ENCODE measurements at regions not wholly inside any gene's neighbourhood (a gene's known extent, or its start where the extent isn't known, plus 50 kb on each side); places are given as distances from the start of the nearest gene placed in this dataset.

DNA sequence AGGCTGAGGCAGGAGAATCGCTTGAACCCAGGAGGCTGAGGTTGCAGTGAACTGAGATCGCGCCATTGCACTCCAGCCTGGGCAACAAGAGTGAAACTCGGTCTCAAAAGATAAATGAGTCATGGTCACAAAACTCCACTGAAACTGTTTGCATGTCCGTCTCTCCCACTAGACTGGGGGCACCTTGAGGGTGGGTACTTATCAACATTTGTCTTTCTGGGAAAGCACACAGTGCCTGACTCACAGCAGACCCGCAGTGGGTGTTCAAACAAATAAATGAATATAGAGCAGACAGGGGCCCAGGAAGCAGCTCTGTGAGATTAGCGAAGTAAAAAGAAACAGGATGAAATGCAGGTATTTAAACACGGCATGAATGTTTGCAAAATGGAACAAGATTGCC, 211.1 kb upstream of the GATA6 start (continued):
- no peak for TF ChIP-seq NR2F2 (IDR thresholded peaks at IDR 0.05; ENCODE audit: borderline replicate concordance, low read depth)
- TF ChIP-seq, protein P1, sequence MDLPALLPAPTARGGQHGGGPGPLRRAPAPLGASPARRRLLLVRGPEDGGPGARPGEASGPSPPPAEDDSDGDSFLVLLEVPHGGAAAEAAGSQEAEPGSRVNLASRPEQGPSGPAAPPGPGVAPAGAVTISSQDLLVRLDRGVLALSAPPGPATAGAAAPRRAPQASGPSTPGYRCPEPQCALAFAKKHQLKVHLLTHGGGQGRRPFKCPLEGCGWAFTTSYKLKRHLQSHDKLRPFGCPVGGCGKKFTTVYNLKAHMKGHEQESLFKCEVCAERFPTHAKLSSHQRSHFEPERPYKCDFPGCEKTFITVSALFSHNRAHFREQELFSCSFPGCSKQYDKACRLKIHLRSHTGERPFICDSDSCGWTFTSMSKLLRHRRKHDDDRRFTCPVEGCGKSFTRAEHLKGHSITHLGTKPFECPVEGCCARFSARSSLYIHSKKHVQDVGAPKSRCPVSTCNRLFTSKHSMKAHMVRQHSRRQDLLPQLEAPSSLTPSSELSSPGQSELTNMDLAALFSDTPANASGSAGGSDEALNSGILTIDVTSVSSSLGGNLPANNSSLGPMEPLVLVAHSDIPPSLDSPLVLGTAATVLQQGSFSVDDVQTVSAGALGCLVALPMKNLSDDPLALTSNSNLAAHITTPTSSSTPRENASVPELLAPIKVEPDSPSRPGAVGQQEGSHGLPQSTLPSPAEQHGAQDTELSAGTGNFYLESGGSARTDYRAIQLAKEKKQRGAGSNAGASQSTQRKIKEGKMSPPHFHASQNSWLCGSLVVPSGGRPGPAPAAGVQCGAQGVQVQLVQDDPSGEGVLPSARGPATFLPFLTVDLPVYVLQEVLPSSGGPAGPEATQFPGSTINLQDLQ (CRISPR knock-in tag; IDR thresholded peaks at IDR 0.05): no peak
- TF ChIP-seq, protein P2, sequence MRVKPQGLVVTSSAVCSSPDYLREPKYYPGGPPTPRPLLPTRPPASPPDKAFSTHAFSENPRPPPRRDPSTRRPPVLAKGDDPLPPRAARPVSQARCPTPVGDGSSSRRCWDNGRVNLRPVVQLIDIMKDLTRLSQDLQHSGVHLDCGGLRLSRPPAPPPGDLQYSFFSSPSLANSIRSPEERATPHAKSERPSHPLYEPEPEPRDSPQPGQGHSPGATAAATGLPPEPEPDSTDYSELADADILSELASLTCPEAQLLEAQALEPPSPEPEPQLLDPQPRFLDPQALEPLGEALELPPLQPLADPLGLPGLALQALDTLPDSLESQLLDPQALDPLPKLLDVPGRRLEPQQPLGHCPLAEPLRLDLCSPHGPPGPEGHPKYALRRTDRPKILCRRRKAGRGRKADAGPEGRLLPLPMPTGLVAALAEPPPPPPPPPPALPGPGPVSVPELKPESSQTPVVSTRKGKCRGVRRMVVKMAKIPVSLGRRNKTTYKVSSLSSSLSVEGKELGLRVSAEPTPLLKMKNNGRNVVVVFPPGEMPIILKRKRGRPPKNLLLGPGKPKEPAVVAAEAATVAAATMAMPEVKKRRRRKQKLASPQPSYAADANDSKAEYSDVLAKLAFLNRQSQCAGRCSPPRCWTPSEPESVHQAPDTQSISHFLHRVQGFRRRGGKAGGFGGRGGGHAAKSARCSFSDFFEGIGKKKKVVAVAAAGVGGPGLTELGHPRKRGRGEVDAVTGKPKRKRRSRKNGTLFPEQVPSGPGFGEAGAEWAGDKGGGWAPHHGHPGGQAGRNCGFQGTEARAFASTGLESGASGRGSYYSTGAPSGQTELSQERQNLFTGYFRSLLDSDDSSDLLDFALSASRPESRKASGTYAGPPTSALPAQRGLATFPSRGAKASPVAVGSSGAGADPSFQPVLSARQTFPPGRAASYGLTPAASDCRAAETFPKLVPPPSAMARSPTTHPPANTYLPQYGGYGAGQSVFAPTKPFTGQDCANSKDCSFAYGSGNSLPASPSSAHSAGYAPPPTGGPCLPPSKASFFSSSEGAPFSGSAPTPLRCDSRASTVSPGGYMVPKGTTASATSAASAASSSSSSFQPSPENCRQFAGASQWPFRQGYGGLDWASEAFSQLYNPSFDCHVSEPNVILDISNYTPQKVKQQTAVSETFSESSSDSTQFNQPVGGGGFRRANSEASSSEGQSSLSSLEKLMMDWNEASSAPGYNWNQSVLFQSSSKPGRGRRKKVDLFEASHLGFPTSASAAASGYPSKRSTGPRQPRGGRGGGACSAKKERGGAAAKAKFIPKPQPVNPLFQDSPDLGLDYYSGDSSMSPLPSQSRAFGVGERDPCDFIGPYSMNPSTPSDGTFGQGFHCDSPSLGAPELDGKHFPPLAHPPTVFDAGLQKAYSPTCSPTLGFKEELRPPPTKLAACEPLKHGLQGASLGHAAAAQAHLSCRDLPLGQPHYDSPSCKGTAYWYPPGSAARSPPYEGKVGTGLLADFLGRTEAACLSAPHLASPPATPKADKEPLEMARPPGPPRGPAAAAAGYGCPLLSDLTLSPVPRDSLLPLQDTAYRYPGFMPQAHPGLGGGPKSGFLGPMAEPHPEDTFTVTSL (CRISPR knock-in tag; IDR thresholded peaks at IDR 0.05; ENCODE audit: borderline replicate concordance): peak; percentile 60; the same call in 1 of the 2 replicates
- peak; percentile 18; the same call in 1 of the 2 replicates for TF ChIP-seq GATAD2A (CRISPR knock-in tag; IDR thresholded peaks at IDR 0.05)
- 0 out of 2 replicates have a peak, but pooled peaks have one; percentile 11 for TF ChIP-seq NCOA2 (CRISPR knock-in tag; IDR thresholded peaks at IDR 0.05)
- no peak for TF ChIP-seq ZNF792 (CRISPR knock-in tag; IDR thresholded peaks at IDR 0.05)
- TF ChIP-seq FOSL2 (CRISPR knock-in tag; IDR thresholded peaks at IDR 0.05): peak; percentile 77
